Pons (tissue), 1 donor: ENCODE measurements at regions not wholly inside any gene's neighbourhood (a gene's known extent, or its start where the extent isn't known, plus 50 kb on each side); places are given as distances from the start of the nearest gene placed in this dataset.

ENCODE experiments used
- DNase-seq: peaks from one replicate; pipeline ENCODE4 v3.0.0-alpha.2; 2016; ENCODE audit warnings: low spot score

- DNase-seq = no peak
Observed at GRCh38 chr2:118665784-118666529, 181.5 kb downstream of the EN1 start.

- no peak for DNase-seq
Observed at GRCh38 chr2:118661179-118661578, 186.3 kb downstream of the EN1 start.

- no peak for DNase-seq
Observed at GRCh38 chr2:118658596-118659198, 188.8 kb downstream of the EN1 start.

GRCh38 chr2:118657466-118657865 is 190.0 kb downstream of the EN1 start:
- no peak for DNase-seq

- DNase-seq = no peak
Observed at GRCh38 chr2:118654945-118655344, 192.5 kb downstream of the EN1 start.

- DNase-seq = no peak
Observed at GRCh38 chr2:118650327-118650726, 197.1 kb downstream of the EN1 start.

GRCh38 chr2:118645876-118646275 is 201.6 kb downstream of the EN1 start:
- no peak for DNase-seq

- DNase-seq = no peak
Observed at GRCh38 chr2:118644190-118644589, 203.3 kb downstream of the EN1 start.

- no peak for DNase-seq
Observed at GRCh38 chr2:118643294-118643693, 204.2 kb downstream of the EN1 start.

GRCh38 chr2:118642501-118642900 is 204.9 kb downstream of the EN1 start:
- no peak for DNase-seq

- DNase-seq = no peak
Observed at GRCh38 chr2:118641711-118642110, 205.7 kb downstream of the EN1 start.

- no peak for DNase-seq
Observed at GRCh38 chr2:118639371-118639770, 208.1 kb downstream of the EN1 start.

- DNase-seq = no peak
Observed at GRCh38 chr2:118638453-118638852, 209.0 kb downstream of the EN1 start.

GRCh38 chr2:118635891-118636290 is 211.6 kb downstream of the EN1 start:
- DNase-seq = no peak

GRCh38 chr2:118634876-118635275 is 212.6 kb downstream of the EN1 start:
- no peak for DNase-seq

GRCh38 chr2:118633371-118634018 is 214.0 kb downstream of the EN1 start:
- no peak for DNase-seq

GRCh38 chr2:118632921-118633320 is 214.5 kb downstream of the EN1 start:
- DNase-seq = no peak

- DNase-seq = no peak
Observed at GRCh38 chr2:118627156-118627555, 220.3 kb downstream of the EN1 start.

- DNase-seq = no peak
Observed at GRCh38 chr2:118622913-118623312, 224.5 kb downstream of the EN1 start.

GRCh38 chr2:118622108-118622507 is 225.3 kb downstream of the EN1 start:
- DNase-seq = no peak

GRCh38 chr2:118618279-118618678 is 229.2 kb downstream of the EN1 start:
- no peak for DNase-seq

- DNase-seq = no peak
Observed at GRCh38 chr2:118616432-118616831, 231.0 kb downstream of the EN1 start.

- no peak for DNase-seq
Observed at GRCh38 chr2:118614841-118615271, 232.6 kb downstream of the EN1 start.
